ENCODE measurements at regions not wholly inside any gene's neighbourhood (a gene's known extent, or its start where the extent isn't known, plus 50 kb on each side); places are given as distances from the start of the nearest gene placed in this dataset.

- TF ChIP-seq RNF2 (IDR thresholded peaks at IDR 0.05; ENCODE audit: borderline replicate concordance, low read depth, low read length, missing control alignments, poor library complexity, severe bottlenecking) (no peak), TBP (IDR thresholded peaks at IDR 0.05; ENCODE audit: low read depth, low read length) (no peak)
These were observed 178.1 kb upstream of the GALNT17 start (continued) for GRCh38 chr7:70953796-70954195.

Measured in H1 (cell line).